Lower leg skin (tissue), 4 donors: ENCODE measurements at regions not wholly inside any gene's neighbourhood (a gene's known extent, or its start where the extent isn't known, plus 50 kb on each side); places are given as distances from the start of the nearest gene placed in this dataset.
"Not testable (repeated sequence)": the region's sequence is repeated elsewhere in the genome, so short reads cannot be mapped to it uniquely, and the experiment has no call there.

Source experiments
- DNase-seq, 2 donors: peaks; one replicate each; pipeline ENCODE4 v3.0.0-alpha.2; 2019; ENCODE audit warnings: low spot score in 2 of 2
- H3K4me3 ChIP-seq: fragments of 200-600 bp; sonication (generic); 2 replicates; pipeline ENCODE4 v1.5.1; 2017; ENCODE audit warnings: mild to moderate bottlenecking, low read depth; ENCODE audit not compliant: poor library complexity, severe bottlenecking
- CTCF ChIP-seq, 3 donors: fragments of 450-650 bp; IDR thresholded peaks; one replicate each; pipeline ENCODE4 v1.5.1; 2016; ENCODE audit warnings: antibody characterized with exemption in 3 of 3, mild to moderate bottlenecking in 3 of 3, moderate library complexity in 2 of 3
- POLR2A ChIP-seq, 2 donors: fragments of 450-650 bp; IDR thresholded peaks; one replicate each; pipeline ENCODE4 v1.6.1; 2016 to 2017; ENCODE audit warnings: antibody characterized with exemption in 2 of 2, mild to moderate bottlenecking in 1 of 2, moderate library complexity in 1 of 2
- WGBS, 2 donors: methylation state at CpG; one replicate each; pipeline ENCODE4 v1.1.5; 2018; 5-methylcytosine and 5-hydroxymethylcytosine counted together
- intact Hi-C: fragments of 100-400 bp; cut with DNase I; formaldehyde crosslinking; loops from one replicate; pipeline ENCODE4 v1.15.0; 2023; ENCODE audit warnings: low total_unique reads

DNA sequence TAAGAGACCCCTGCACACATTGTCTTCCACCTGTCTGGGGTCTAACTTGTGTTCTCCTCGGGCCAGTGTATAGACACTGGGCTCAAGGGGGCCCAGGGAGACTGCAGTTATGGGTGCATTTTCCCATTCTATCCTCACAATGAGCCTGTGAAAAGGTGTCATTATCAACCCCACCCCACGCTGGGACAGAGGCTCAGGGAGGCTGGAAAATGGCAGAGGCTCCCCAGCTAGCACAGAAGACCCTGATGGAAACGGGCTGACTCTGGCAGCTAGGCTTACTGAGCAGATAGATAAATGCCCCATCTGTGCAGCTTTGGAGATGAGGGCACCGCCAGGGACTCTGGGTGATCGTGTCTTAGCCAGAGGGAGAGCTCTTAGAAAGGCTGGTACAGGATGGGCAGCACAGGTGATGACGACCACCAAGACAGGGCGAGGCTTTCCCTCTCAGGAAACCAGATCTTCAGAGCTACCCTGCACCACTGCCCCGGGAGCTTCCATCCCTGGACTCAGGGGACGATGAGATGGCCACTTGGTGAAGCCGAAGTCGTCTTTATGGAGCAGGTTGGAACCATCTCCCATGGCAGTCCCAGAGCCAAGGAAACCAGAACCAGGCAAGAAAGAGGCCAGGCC lies 58.2 kb upstream of the CHST15 start:
- no peak for TF ChIP-seq POLR2A (IDR thresholded peaks at IDR 0.05)
- TF ChIP-seq CTCF (IDR thresholded peaks at IDR 0.05), result no peak
- no peak for DNase-seq
- intact Hi-C loops, result no loop called here
- WGBS, 2 donors, result 84 to 86% methylated on average over 11 of the region's 11 CpGs
- H3K4me3 ChIP-seq, result no peak overlapping the region

GRCh38 chr10:124150807-124151417 lies 57.5 kb upstream of the CHST15 start:
- no peak for DNase-seq
- H3K4me3 ChIP-seq, result no peak overlapping the region
- WGBS, 2 donors, result 88 to 96% methylated on average over 13 of the region's 13 CpGs
- TF ChIP-seq POLR2A (IDR thresholded peaks at IDR 0.05) (no peak), CTCF (IDR thresholded peaks at IDR 0.05) (no peak)
- intact Hi-C loops, result no loop called here

DNA sequence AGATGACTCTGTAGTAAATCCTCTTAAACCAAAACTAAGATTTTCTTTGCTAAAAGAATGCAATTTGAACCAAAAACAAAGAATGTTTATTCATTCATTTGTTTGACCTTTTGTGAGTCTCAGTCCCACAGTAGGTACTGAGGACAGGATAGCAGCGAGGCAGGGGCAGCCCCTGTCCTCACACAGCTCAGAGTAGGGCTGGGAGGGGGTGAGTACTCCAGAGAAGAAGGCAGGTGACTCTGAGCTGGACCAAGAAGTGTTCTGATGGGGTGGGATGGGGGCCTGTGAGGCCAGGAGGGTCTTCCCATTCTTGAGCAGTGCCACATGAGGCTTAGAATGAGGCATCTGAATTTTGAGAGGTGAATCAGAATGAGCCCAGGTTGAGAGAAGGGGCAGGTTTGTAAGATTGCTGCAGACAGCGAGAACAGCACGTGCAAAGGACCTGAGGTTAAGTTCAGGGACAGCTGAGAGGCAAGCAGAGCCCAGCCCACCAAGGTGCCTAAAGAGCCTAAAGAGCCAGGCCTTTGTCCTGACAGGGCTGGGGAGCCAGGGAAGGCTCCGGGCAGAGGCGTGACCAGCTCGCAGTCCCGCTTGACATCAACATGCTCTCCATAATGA lies 56.9 kb upstream of the CHST15 start:
- TF ChIP-seq POLR2A (IDR thresholded peaks at IDR 0.05) (no peak), CTCF (IDR thresholded peaks at IDR 0.05) (no peak)
- 87 to 93% methylated on average over 7 of the region's 7 CpGs for WGBS, 2 donors
- no peak for DNase-seq
- intact Hi-C loops, result no loop called here
- no peak overlapping the region for H3K4me3 ChIP-seq

- no peak for TF ChIP-seq POLR2A (IDR thresholded peaks at IDR 0.05)
- no peak for TF ChIP-seq CTCF (IDR thresholded peaks at IDR 0.05)
Observed at GRCh38 chr10:124149189-124150042, 56.0 kb upstream of the CHST15 start.

DNA sequence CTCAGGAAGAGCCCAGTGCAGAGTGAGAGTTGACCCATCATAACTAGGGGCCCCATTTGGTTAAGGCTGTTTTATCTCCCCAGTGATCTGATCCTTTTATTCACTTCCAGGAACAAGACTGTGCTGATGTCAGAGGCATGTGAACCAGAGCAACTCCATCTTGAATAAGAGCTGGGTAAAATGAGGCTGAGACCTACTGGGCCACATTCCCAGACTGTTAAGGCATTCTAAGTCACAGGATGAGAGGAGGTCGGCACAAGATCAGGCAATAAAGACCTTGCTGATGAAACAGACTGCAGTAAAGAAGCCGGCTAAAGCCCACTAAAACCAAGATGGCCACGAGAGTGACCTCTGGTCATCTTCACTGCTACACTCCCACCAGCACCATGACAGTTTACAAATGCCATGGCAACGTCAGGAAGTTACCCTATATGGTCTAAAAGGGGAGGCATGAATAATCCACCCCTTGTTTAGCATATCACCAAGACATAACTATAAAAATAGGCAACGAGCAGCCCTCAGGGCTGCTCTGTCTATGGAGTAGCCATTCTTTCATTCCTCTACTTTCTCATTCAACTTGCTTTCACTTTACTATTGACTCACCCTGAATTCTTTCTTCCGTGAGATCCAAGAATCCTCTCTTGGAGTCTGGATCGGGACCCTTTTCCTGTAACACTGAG lies 55.3 kb upstream of the CHST15 start:
- WGBS, 2 donors, result 77 to 83% methylated on average over 7 of the region's 7 CpGs
- intact Hi-C loops, H3K4me3 ChIP-seq, DNase-seq: not testable (repeated sequence)

More at GRCh38 chr10:124149189-124150042, 56.0 kb upstream of the CHST15 start:
- no peak overlapping the region for H3K4me3 ChIP-seq
- whole genome bisulfite sequencing, 2 donors, result 38 to 55% methylated on average over 17 of the region's 17 CpGs
- intact Hi-C loops, result no loop called here
- no peak for DNase-seq
